ENCODE measurements at regions not wholly inside any gene's neighbourhood (a gene's known extent, or its start where the extent isn't known, plus 50 kb on each side); places are given as distances from the start of the nearest gene placed in this dataset.

- DNase-seq, result no peak
- TF ChIP-seq CTCF (IDR thresholded peaks at IDR 0.05; ENCODE audit: low read depth, low read length), result no peak
- H3K36me3 ChIP-seq, result no peaks in the 10 kb centered on the region
- no peaks in the 10 kb centered on the region for H3K4me1 ChIP-seq
- no peak overlapping the region for H3K4me3 ChIP-seq (ENCODE audit: low read depth, low read length)
- no peaks in the 10 kb centered on the region for H3K9me3 ChIP-seq
- H3K27me3 ChIP-seq, result no peaks in the 10 kb centered on the region
Measured at GRCh38 chr15:95307115-95307514, 1023.4 kb upstream of the NR2F2 start.

- Histone ChIP-seq H3K4me1 (no peaks in the 10 kb centered on the region), H3K27me3 (no peaks in the 10 kb centered on the region), H3K9me3 (no peaks in the 10 kb centered on the region), H3K36me3 (no peaks in the 10 kb centered on the region), H3K4me3 (ENCODE audit: low read depth, low read length) (no peak overlapping the region)
- no peak for TF ChIP-seq CTCF (IDR thresholded peaks at IDR 0.05; ENCODE audit: low read depth, low read length)
- DNase-seq, result no peak
Measured at GRCh38 chr15:95319242-95319641, 1011.3 kb upstream of the NR2F2 start.

GRCh38 chr15:95323796-95324195, 1006.7 kb upstream of the NR2F2 start:
- no peak for TF ChIP-seq CTCF (IDR thresholded peaks at IDR 0.05; ENCODE audit: low read depth, low read length)
- Histone ChIP-seq H3K36me3 (no peaks in the 10 kb centered on the region), H3K4me3 (ENCODE audit: low read depth, low read length) (no peak overlapping the region), H3K9me3 (no peaks in the 10 kb centered on the region), H3K4me1 (no peaks in the 10 kb centered on the region), H3K27me3 (no peaks in the 10 kb centered on the region)
- no peak for DNase-seq

GRCh38 chr15:95324656-95325055, 1005.8 kb upstream of the NR2F2 start:
- no peaks in the 10 kb centered on the region for H3K36me3 ChIP-seq
- no peaks in the 10 kb centered on the region for H3K9me3 ChIP-seq
- no peaks in the 10 kb centered on the region for H3K4me1 ChIP-seq
- no peak for TF ChIP-seq CTCF (IDR thresholded peaks at IDR 0.05; ENCODE audit: low read depth, low read length)
- DNase-seq, result no peak
- no peak overlapping the region for H3K4me3 ChIP-seq (ENCODE audit: low read depth, low read length)
- H3K27me3 ChIP-seq, result no peaks in the 10 kb centered on the region

- Histone ChIP-seq H3K36me3 (no peaks in the 10 kb centered on the region), H3K9me3 (no peaks in the 10 kb centered on the region), H3K4me1 (no peaks in the 10 kb centered on the region), H3K27me3 (no peaks in the 10 kb centered on the region), H3K4me3 (ENCODE audit: low read depth, low read length) (no peak overlapping the region)
- TF ChIP-seq CTCF (IDR thresholded peaks at IDR 0.05; ENCODE audit: low read depth, low read length), result no peak
- DNase-seq, result no peak
Measured at GRCh38 chr15:95325763-95326404, 1004.6 kb upstream of the NR2F2 start.

- no peak for TF ChIP-seq CTCF (IDR thresholded peaks at IDR 0.05; ENCODE audit: low read depth, low read length)
- DNase-seq, result no peak
Measured at GRCh38 chr15:95326431-95327182, 1003.9 kb upstream of the NR2F2 start.

More at GRCh38 chr15:95326431-95327182, 1003.9 kb upstream of the NR2F2 start:
- Histone ChIP-seq H3K9me3 (no peaks in the 10 kb centered on the region), H3K36me3 (no peaks in the 10 kb centered on the region), H3K27me3 (no peaks in the 10 kb centered on the region), H3K4me3 (ENCODE audit: low read depth, low read length) (no peak overlapping the region), H3K4me1 (no peaks in the 10 kb centered on the region)
